RWPE2 (cell line): ENCODE measurements at regions not wholly inside any gene's neighbourhood (a gene's known extent, or its start where the extent isn't known, plus 50 kb on each side); places are given as distances from the start of the nearest gene placed in this dataset.

ENCODE experiments used
- ATAC-seq: fragments of 200-7000 bp; cut with Tn5 transposase; 3 replicates; pipeline ENCODE4 v1.9.1; 2021; ENCODE audit warnings: low read depth
- DNase-seq: peaks from one replicate; pipeline ENCODE4 v3.0.0-alpha.2; 2020; ENCODE audit warnings: low spot score
- H3K27ac ChIP-seq: fragments of 450-650 bp; 2 replicates; pipeline ENCODE4 v1.5.1; 2017; ENCODE audit warnings: mild to moderate bottlenecking; ENCODE audit not compliant: poor library complexity, severe bottlenecking
- H3K27me3 ChIP-seq: fragments of 250-450 bp; sonication (Bioruptor Pico); 2 replicates; pipeline ENCODE4 v1.5.1; 2021; ENCODE audit warnings: mild to moderate bottlenecking, moderate library complexity; ENCODE audit not compliant: insufficient read depth, poor library complexity, severe bottlenecking
- H3K36me3 ChIP-seq: fragments of 250-450 bp; sonication (Bioruptor Pico); 2 replicates; pipeline ENCODE4 v1.5.1; 2020; ENCODE audit warnings: low read depth, mild to moderate bottlenecking, moderate library complexity
- H3K4me1 ChIP-seq: fragments of 250-450 bp; sonication (Bioruptor Pico); 2 replicates; pipeline ENCODE4 v1.5.1; 2021; ENCODE audit warnings: mild to moderate bottlenecking, moderate library complexity; ENCODE audit not compliant: insufficient read depth, poor library complexity, severe bottlenecking
- H3K4me3 ChIP-seq: fragments of 250-450 bp; sonication (Bioruptor Pico); 2 replicates; pipeline ENCODE4 v1.5.1; 2021; ENCODE audit warnings: mild to moderate bottlenecking, moderate library complexity; ENCODE audit not compliant: severe bottlenecking
- H3K9me3 ChIP-seq: fragments of 250-450 bp; sonication (Bioruptor Pico); 2 replicates; pipeline ENCODE4 v1.5.1; 2021; ENCODE audit warnings: mild to moderate bottlenecking, moderate library complexity; ENCODE audit not compliant: severe bottlenecking
- CTCF ChIP-seq: fragments of 450-650 bp; IDR thresholded peaks from one replicate; pipeline ENCODE4 v1.5.1; 2017; ENCODE audit warnings: mild to moderate bottlenecking, moderate library complexity; ENCODE audit not compliant: poor library complexity, severe bottlenecking

DNA sequence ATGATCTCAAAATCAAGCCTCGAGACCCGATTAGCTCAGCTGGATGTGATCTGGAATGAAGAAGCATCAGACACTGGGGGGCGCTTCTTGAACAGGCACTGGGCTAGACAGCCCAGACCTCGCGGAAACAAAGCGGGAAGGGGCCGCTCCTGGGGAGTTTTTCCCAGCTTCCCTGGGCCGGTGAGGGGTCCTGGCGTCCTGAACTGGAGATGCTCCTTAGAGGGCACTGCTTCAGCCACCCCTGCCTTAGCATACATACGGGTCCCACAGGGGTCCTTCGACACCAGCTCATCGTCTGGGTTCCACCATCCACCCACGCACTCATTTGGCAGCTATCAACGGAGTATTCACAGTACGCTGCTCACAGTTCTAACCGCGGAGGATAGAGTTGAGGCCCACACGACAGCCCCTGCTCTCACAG lies 146.7 kb downstream of the TSN start:
- Histone ChIP-seq H3K4me1 (peaks cover 3% of the 10 kb centered on the region), H3K27ac (no peak overlapping the region), H3K36me3 (no peaks in the 10 kb centered on the region), H3K27me3 (no peaks in the 10 kb centered on the region), H3K4me3 (no peak overlapping the region), H3K9me3 (no peaks in the 10 kb centered on the region)
- no peak for DNase-seq
- no peak for TF ChIP-seq CTCF
- no peak for ATAC-seq

DNA sequence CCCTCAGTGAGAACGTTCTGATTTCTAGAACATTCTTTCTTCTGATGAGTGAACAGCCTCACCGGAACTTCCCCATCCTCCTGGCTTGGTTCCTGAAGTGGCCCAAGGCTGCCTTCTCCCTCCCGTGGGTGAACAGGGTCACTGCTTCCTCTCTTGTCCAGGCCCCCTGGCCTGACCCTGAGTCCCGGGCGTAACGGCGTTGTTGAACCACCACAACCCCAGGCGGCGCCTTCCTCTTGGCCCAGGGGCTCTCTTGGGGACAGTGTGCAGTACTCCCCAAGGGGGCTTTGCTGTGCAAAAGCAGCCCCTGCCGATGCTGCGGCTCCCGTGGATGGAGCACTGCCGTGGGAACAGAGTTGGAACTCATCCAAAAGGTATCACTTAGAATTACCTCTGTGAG lies 147.2 kb downstream of the TSN start:
- Histone ChIP-seq H3K9me3 (no peaks in the 10 kb centered on the region), H3K27ac (no peak overlapping the region), H3K4me1 (peaks cover 3% of the 10 kb centered on the region), H3K27me3 (no peaks in the 10 kb centered on the region), H3K36me3 (no peaks in the 10 kb centered on the region), H3K4me3 (no peak overlapping the region)
- TF ChIP-seq CTCF = no peak
- ATAC-seq = no peak
- DNase-seq = no peak

GRCh38 chr2:121903037-121903689 lies 147.7 kb downstream of the TSN start:
- no peak for DNase-seq
- Histone ChIP-seq H3K4me1 (peaks cover 3% of the 10 kb centered on the region), H3K4me3 (no peak overlapping the region), H3K36me3 (no peaks in the 10 kb centered on the region), H3K27ac (no peak overlapping the region), H3K27me3 (no peaks in the 10 kb centered on the region), H3K9me3 (no peaks in the 10 kb centered on the region)
- no peak for TF ChIP-seq CTCF
- peak; percentile 36; the same call in 1 of the 3 replicates for ATAC-seq

DNA sequence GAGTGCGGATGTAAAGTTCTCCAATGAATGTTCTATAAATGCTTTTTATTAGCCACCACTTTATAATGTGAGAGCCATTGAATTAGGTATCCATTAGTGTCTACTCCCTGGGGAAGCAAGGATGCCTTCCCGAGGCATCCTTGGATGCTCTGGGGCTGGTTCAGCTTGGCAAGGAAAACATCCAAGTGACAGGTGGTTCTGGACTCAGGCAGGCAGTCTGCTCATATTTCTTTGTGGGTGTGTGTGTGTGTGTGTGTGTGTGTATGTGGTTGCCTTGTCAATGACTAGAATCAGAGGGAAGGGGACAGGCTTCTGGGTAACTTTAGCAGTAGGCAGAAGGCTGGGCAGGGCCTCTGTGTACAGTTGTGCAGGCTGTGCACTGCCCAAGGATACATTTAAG lies 149.2 kb downstream of the TSN start:
- DNase-seq = no peak
- Histone ChIP-seq H3K27me3 (no peaks in the 10 kb centered on the region), H3K9me3 (no peaks in the 10 kb centered on the region), H3K27ac (no peak overlapping the region), H3K4me3 (no peak overlapping the region), H3K36me3 (no peaks in the 10 kb centered on the region), H3K4me1 (no peaks in the 10 kb centered on the region)
- no peak for TF ChIP-seq CTCF
- ATAC-seq = no peak

DNA sequence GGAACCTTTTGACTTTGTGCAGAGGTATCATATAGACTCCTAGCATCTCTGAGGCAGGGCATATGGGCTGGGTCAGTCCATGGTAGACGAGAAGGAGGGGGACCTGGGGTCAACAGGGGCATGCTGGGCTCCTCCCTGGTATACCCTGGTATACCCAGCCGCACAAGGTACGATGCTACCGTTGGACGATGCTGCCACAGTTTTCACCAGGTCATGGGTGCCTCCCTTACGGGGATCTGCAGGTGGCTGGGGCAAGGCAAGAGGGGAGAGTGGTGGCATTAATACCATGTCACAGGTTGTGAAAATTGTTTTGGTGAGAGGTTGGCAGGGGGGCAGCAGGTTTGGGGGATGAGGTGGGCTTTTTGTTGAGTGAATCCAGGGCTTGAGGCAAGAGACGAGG lies 149.8 kb downstream of the TSN start:
- Histone ChIP-seq H3K4me3 (no peak overlapping the region), H3K9me3 (no peaks in the 10 kb centered on the region), H3K27ac (no peak overlapping the region), H3K27me3 (peaks cover 3% of the 10 kb centered on the region), H3K36me3 (no peaks in the 10 kb centered on the region), H3K4me1 (no peaks in the 10 kb centered on the region)
- TF ChIP-seq CTCF = no peak
- ATAC-seq = no peak
- DNase-seq = no peak
